ENCODE measurements at regions not wholly inside any gene's neighbourhood (a gene's known extent, or its start where the extent isn't known, plus 50 kb on each side); places are given as distances from the start of the nearest gene placed in this dataset.
"Not testable (repeated sequence)": the region's sequence is repeated elsewhere in the genome, so short reads cannot be mapped to it uniquely, and the experiment has no call there.

DNA sequence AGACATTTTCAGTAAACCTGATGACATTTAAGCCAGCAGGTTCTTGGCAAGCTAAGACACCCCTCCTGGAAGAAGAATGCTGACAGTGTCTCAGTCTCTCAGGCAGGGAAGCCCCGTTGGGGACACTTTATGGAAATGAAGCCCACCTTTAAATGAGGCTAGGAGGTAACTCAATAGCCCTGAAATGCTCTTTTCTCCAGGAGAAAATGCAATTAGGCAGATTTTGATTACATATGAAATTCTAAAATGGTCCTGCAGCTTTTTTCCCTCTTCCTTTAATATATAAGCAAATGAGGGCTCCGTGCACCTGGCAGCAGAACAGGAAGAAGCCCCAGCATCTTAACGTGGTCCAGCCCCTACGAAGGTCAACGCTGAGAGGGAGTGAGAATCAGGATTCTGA, 65.8 kb upstream of the CHST15 start:
- no peak for DNase-seq

DNA sequence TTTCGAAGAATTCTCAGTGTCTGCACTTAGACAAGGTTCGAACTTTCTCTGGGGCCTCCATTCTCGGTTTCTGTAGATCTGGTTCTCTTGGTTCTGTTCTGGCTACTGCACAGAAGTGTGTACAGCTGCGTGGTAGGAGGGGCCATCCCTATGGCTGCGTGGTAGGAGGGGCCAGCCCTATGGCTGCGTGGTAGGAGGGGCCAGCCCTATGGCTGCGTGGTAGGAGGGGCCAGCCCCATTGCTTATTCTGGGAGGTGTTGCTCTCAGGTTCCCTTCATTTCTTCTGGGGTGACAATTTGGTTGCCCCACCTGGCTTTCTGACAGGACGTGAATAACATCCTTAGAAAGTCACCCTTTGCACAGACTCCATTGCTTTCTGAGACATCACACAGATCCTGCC, 65.2 kb upstream of the CHST15 start:
- DNase-seq: no peak

DNA sequence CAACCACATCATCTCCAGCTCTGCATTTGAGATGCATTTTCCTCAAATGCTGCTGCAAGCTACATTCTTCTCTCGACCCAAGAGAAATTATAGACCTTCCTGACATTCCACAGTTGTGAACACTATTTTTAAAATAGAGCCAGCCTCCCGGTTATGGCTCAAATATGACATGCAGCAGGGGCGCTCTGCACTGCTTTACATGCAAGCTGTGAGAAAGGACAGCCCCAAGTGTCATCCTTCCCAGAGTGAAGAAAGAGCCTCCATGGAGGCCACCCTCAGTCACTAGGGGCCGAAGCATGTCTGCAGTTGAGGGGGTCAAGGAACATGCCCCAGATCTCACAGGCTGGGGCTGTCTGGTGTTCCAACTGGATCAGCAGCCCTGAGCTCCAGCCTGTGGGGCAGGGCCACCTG, 63.9 kb upstream of the CHST15 start:
- DNase-seq: no peak

DNA sequence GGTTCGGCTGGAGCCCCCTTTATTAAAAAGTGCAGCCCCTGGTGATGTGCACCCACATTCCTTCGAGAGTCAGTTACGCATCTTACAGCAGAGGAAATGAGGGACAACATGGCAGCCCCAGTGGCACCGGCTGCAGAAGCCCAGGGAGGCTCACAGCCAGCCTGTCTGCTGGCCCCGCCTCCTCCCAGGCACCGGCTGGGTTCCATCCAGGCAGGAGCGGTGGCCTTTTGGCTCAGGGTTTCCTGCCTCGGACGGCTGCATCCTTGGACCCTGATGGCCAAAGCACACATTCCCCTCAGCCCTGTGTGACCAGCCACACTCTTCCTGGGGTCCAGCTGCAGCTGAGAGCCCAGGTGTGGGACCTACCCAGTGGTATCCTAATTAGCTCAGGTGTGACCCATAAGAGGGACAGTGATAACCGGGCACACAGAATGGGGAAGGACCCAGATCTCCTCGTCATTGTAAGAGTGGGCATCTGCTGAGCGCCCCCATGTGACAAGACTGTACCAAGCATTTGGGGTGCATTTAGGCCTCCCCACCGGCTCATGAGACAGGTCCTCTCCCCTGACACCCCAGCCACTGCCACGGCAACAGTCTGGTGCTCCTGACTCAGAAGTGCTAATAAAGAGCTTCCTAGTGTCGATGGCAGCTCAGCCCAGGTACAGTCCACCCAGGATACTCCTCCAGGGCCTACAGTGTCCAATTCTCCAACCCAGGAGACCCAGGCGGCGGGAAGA, 63.3 kb upstream of the CHST15 start:
- DNase-seq: no peak

DNA sequence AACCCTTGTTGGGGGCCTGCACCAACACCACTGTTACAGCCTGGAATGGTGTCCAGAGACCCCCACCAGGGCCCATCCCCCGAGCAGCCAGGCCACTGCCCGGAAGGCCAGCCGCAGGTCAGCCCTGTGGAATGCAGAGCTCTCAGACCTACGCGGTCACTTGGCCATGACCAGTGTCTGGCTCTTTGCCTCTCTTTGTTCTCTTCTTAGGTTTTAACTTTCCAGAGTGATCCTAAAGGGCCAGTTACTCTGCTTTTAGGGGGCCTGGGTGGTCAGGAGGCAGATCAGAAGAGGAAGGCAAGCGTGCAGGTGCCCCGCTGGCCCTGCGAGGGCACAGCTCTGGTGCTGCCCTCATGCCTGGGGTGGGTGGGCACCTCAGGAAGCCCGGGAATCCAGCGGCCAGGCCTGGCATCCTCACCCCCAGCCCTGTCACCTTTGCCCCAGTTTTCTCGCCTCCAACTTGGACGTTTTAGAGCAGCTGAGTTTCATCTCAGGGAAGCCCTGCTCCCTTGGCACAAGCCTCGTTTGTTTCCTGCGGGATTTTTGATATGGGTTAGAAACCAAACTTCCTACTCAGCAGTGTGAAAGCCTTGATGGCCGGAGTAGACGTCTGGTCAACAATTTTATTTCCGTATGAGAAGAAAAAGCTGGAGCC, 62.5 kb upstream of the CHST15 start:
- no peak for DNase-seq

DNA sequence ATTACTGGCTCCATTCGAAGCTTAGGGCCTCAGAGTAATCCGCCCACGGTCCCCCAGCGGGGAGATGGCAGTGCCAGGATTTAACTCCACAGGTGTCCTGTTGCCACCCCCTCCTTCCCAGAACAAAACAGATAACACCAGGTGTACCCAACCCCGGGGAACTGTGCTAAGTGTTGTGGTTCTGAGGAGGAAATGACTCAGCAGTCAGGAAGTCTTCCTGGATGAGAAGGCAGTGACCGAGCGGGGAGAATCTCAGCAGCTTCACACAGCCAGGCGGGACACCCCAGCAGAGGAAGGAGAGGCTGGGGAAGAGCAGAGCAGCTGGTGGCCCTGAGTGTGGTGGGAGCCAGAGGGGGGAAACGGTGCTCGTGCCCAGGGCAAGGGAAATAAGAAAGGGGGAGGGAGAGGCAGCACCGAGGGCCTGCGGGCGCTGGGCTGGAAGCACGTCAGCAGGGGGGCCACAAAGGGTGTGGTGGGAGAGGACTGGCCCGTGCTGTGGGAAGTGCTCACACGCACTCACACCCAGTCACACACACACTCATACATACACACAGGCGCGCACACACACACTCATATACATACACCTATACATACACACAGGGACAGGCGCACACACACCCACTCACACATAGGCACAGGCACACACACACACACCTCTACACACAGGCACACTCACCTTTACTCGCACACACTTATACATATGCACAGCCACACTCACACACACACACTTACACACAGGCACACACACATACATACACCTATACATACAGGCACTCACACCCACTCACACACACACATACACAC, 59.8 kb upstream of the CHST15 start:
- DNase-seq: peak; percentile 78 to 82 (median 81)

DNA sequence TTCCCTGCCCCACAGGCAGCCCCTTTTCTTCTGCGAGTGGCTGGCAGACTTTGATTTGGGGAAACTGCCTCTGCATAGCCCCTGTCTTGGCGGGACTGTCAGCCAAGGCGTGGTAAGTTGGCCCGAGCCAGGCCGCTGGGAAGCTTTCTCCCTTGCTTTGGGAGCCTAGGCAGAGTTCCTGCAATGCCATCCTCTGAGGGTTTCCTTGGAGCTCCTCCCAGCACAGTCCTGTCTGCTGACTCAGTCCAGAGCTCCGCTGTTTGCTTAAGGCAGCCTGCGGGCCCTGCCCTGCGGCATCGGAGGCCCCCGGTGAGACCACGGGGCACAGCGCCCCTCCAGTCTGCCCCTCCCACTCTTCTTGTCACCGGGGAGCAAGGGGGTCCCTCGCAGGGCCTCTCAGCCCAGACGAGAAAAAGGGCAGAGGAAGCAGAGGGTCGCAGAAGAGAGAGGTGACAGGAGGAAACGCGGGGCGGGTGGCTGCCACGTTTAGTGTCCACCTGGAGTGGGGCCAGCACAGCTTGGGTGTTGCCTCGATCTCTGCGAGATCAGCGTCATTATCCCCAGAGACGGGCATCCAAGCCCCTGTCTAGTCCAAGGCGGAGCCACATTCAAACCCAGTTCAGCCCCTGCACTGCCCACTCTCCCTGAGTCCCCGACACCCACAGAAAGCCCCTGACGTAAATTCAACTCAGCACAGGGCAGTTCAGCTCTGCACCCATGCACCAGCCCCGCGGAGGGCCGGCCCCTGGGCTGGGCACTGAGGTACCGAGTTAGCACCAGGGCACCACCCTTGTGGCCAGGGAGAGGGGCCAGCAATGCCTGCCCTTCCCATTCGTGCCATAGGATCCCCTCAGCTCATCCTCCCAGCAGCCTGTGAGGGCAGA, 59.0 kb upstream of the CHST15 start:
- DNase-seq: peak; percentile 56 to 70 (median 64)

DNA sequence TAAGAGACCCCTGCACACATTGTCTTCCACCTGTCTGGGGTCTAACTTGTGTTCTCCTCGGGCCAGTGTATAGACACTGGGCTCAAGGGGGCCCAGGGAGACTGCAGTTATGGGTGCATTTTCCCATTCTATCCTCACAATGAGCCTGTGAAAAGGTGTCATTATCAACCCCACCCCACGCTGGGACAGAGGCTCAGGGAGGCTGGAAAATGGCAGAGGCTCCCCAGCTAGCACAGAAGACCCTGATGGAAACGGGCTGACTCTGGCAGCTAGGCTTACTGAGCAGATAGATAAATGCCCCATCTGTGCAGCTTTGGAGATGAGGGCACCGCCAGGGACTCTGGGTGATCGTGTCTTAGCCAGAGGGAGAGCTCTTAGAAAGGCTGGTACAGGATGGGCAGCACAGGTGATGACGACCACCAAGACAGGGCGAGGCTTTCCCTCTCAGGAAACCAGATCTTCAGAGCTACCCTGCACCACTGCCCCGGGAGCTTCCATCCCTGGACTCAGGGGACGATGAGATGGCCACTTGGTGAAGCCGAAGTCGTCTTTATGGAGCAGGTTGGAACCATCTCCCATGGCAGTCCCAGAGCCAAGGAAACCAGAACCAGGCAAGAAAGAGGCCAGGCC, 58.2 kb upstream of the CHST15 start:
- DNase-seq: no peak

DNA sequence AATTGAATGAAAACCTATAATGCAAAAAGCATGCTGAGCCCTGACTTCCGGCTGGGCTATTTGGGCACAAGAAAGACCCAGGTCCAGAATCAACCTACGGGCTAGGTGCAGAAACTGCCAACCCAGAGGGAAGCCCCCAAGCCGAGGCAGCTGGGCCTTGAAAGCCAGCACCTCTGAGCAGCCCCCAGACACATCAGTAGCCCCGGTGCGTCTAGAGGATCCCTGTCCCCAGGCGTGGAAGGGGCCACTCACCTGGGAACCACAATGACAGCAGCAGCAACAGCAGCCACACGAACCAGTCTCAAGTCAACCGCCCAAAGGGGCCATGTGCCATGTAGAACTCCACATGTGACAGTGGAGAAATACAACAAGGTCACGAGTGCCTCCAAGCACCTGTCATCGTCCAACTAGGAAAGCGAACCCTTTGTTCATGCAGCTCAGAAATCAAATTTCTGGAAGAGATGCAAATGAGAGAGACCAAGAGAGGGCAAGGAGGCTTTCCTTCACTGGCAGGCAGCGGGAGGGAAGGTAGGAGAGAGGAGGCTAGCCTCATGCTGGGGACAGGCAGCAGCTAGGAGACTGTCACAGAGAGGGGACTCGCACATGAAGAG, 57.5 kb upstream of the CHST15 start:
- DNase-seq: no peak

DNA sequence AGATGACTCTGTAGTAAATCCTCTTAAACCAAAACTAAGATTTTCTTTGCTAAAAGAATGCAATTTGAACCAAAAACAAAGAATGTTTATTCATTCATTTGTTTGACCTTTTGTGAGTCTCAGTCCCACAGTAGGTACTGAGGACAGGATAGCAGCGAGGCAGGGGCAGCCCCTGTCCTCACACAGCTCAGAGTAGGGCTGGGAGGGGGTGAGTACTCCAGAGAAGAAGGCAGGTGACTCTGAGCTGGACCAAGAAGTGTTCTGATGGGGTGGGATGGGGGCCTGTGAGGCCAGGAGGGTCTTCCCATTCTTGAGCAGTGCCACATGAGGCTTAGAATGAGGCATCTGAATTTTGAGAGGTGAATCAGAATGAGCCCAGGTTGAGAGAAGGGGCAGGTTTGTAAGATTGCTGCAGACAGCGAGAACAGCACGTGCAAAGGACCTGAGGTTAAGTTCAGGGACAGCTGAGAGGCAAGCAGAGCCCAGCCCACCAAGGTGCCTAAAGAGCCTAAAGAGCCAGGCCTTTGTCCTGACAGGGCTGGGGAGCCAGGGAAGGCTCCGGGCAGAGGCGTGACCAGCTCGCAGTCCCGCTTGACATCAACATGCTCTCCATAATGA, 56.9 kb upstream of the CHST15 start:
- no peak for DNase-seq

DNA sequence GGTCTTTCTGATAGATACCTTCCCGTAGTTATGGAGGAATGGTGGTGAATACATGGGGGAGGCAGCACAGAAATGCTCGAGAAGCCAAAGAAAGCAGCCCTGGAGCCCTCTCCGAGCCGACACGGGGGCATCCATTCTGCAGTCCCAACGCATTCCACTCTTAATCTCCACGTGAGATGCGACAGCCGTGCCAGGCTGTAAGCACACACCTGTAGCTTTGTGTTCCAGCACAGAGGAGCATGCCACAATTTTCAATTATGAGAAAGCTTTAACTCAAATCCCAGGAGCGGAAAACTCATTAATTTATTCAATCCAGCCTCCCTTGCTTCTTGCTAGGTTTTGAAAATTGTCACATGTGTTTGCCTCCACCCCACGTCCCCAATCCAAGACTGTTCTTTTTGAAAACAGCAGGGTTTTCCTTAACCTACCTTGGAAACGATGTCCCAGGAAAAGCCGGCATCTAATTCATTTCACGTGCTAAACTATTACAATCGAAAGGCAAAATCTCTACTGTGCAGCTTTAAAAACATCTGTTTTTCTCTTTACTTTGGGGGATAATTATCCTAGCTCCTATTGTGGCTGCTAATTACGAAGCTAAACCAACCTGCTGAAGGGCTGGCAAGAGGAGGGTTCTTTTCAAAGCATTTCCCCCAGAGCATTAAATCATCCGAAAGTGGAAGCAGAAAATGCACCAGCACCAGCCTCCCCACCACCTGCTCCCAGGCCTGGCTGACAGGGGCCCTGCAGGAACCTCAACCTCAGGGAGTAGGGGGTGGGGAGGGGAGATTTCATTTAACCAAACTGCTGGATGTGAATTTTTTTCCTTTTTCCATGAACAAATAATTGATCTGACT, 56.0 kb upstream of the CHST15 start:
- peak in 1 of 3 donors; percentile 43 for DNase-seq

DNA sequence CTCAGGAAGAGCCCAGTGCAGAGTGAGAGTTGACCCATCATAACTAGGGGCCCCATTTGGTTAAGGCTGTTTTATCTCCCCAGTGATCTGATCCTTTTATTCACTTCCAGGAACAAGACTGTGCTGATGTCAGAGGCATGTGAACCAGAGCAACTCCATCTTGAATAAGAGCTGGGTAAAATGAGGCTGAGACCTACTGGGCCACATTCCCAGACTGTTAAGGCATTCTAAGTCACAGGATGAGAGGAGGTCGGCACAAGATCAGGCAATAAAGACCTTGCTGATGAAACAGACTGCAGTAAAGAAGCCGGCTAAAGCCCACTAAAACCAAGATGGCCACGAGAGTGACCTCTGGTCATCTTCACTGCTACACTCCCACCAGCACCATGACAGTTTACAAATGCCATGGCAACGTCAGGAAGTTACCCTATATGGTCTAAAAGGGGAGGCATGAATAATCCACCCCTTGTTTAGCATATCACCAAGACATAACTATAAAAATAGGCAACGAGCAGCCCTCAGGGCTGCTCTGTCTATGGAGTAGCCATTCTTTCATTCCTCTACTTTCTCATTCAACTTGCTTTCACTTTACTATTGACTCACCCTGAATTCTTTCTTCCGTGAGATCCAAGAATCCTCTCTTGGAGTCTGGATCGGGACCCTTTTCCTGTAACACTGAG, 55.3 kb upstream of the CHST15 start:
- not testable (repeated sequence) for DNase-seq

DNA sequence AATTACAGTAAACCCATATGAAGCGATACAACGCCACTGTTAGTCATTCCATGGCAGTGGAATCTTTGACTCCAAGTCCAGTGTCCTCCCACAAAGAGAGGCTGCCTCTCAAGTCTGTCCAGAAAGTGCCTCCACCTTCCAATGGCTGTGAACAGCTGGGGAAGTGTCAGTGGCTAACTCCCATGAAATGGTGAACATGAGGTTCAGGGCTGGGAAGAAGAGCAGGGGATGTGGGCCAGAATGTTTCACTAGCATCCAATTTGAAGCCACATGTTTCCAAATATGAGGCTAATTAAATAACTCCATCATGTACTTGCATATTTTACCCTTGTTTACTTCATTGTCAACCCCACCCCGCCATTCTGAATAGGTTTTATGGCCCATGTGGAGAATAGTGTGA, 53.1 kb upstream of the CHST15 start:
- peak in 1 of 3 donors; percentile 52 for DNase-seq

DNA sequence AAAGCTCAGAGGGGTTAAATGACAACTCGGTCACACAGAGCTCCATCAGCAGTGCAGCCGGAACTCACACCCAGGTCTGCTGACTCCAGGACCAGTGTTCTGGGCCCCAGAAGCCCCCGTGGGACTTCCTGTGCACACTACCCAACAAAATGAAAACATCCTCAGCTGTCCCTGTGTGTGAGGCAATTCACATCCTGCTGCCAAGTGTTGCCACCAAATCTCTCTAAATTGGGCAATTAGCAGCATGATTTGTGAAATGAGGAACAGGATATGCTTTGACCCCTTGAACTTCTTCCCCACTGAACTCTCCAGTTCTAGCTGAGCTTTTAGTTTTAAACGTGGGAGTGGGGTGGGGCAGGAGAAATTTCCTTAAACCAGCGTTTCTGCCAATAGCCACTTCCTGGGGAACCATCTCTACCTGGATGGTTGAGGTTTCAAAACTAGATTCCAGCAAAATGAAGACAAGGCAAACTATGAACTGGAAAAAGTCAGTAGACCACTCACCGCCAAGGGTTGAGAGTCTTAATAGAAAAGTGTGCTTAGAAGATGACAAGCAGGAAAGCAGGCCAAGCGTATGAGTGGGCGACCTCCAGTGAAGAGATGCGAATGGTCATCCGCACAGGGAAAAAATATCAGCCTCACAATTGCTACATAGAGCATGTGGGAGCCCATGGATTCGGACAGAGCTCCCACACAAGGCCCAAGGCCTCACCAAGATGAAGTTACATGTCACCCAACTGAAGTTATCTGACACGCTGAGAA, 51.9 kb upstream of the CHST15 start:
- peak; percentile 83 to 95 (median 93) for DNase-seq

DNA sequence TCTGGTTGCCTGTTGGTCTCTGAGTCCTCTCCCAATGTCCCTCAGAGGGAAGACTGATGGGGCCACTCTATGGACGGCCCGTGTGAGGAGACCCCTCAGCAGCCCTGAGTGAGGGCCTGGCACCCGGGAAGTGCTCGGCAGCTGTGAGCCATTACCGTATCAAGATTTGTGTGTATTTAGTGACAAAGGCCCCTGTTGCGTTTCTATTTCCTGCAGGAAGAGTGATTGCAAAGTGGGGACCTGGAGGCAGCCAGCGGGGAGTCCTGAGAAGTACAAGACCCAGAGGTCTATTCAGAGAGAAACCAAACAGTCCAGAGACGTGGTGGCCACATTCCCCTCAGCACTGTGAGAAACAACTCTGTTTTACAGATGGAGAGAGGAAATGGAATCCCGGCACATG, 51.1 kb upstream of the CHST15 start:
- no peak for DNase-seq

DNA sequence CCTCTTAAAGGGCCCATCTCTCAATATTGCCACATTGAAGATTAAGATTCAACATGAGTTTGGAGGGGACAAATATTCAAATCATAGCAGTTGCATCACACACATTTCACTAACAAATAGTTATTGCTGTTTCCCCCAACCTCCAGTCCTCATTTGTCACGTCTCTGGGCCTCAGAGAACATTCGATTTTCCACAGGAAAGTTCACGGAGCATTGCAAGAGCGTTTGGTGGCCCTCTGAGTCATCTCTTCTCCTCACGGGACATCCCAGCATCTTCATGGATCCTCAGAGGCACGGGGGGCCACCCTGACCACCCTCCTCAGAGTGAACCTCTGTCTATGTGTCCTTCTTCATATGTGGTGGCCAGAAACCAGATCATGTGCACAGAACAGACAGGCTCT, 50.3 kb upstream of the CHST15 start:
- peak in 2 of 3 donors; percentile 46 to 49 for DNase-seq

Measured in suppressor macrophage treated with lipopolysaccharide for 1 hour (primary cell).